NAMALWA (cell line): ENCODE measurements at regions not wholly inside any gene's neighbourhood (a gene's known extent, or its start where the extent isn't known, plus 50 kb on each side); places are given as distances from the start of the nearest gene placed in this dataset.
"Not testable (repeated sequence)": the region's sequence is repeated elsewhere in the genome, so short reads cannot be mapped to it uniquely, and the experiment has no call there.

ENCODE experiments used
- DNase-seq: peaks from one replicate; pipeline ENCODE4 v3.0.0-alpha.2; 2015; ENCODE audit warnings: low spot score

DNA sequence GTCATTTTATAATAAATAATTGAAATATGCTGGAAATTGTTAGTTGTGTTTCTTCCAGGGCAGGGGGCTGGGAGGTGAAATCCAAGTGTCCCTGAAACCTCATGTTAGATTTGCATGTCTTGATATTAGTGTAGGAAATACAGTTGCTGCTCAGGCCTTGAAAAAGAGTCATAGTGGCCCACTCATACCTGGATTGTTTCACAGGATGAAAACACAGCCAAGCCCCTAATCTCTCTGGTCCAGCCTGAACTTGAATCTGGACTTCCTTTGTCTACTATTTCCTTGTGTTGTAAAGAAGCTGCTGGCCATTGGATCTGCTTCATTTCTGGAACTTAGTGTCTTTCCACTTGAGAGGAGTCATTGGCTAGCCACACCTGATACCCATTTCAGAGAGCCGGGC is 108.8 kb upstream of the JARID2 start:
- no peak for DNase-seq

DNA sequence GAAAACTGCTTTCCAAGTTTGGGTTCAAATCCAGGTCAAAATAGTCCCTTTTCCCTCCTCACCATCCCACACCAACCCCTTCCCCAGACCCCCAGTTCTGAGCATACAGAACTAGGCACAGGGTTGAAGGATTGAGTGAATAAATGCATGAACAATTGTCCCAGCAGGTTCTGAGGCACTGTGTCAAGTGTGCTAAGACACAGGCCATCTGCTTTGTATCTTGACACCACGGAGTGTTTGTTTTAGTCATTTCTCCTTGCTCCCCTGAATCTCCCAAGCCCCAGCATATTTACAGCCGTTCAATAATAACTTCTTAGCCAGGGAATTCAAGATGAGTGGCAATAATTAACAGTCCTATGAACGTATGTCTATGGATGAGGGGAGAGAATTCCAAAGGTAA is 102.8 kb upstream of the JARID2 start:
- DNase-seq, result no peak

DNA sequence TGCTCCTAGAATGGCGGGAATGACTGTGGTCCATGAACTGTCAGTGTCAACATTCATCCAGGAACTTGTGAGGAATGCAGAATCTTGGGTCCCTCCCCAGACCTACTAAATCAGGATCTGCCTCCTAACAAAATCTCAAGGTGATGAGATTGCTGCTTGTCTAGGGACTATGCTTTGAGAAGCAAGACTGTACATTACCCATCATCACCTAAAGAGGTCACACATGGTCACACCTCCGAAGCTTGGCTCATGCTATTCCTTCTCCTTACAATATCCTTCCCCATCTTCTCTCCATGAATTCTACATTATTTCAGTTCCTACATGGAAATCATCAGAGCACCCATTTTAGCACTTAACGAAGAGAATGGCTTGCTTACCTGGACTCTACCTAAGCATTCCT is 102.3 kb upstream of the JARID2 start:
- no peak for DNase-seq

DNA sequence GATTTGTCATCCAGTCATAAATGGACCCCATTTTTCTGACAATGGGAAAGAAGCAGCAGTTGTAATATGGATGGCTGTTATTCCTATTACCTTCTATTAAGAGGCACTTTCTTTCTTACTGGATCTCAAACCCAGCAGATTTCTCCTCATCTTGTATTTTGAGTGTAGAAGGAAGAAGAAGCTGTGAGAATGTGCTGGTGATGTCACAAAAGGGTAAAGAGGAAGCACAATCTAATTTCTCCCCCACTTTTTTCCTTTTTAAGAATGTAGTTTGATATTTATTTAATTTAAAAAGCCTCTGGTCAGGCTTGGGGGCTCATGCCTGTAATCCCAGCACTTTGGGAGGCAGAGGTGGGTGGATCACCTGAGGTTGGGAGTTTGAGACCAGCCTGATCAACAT is 100.0 kb upstream of the JARID2 start:
- no peak for DNase-seq

DNA sequence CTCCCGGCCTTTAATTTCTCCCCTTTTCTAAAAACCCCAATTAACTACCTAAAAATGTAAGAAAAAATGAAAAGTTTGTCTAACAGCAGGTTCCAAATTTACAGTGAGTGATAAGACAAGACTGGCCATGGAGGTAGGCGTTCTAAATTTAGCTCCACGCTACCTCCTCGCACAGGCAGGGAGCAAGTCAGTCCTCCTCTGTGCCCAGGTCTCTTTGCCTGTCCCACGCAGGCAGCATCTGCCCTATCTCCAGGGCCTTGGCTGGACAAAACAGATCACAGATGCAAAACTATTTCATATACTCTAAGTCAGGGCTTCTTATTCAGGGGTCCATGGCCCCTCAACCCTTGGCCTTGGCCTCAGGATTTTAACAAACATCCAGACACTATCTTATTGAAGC is 98.0 kb upstream of the JARID2 start:
- no peak for DNase-seq

DNA sequence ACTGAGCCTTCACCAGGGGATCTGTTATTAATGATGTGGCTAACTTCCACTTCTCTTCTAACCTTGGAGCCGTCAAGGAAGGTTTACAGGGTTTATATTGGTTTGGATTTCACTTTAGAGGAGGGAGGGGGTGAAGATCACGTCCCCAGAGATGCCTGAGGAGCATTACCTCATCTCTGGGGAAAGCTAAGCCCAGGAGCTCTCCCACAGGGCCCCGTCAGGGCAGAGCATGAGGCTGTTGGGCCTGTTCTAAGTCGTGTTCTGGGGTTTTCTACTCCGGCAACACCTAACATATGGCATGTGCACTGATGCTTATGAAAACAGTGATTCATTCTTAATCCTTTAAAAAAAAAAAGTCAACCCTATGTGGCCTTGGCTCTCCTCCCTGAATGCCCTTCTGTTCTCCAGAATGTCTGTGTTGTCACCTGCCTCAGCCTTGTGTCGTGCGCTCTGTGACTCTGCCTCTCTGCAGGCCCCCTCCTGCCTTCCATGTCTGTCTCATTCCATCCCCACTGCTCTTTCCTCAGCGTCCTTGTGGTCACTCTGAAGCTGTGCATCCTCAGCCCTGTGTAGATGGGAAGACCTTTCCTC is 97.4 kb upstream of the JARID2 start:
- no peak for DNase-seq

DNA sequence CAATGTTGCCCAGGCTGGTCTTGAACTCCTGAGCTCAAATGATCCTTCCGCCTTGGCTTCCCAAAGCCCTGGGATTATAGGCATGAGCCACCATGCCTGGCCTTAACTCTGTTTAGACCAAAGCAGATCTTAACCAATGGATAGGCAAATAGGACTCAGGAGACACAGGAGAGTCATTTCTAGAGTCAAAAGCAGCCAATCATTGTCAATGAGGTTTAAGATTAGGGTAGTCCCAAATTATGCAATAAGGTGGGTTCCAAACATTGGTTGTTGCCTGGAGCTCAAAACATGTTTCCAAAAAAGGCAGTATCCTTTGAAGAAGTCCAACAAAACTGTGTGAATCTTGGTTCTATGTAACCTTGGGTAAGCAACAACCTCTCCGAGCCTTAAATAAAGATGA is 95.7 kb upstream of the JARID2 start:
- DNase-seq, result no peak

DNA sequence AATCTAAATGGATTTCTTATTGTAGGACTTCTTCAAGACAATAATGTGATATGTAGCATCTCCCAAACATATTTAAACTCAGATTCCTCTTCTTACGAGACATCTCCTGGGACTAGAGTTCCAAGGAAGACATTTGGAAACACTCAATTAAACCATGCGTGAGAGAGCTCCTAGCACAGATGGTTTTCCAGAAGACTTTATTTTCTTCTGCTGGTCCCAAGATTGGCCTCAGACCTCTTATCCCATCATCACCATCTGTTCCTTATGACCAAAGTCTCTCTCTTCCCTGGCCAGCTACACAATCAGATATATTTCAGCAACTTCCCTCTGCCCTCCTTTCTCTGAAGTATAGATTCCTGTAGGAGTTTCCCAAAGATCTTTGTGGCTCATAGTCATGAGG is 93.2 kb upstream of the JARID2 start:
- no peak for DNase-seq

DNA sequence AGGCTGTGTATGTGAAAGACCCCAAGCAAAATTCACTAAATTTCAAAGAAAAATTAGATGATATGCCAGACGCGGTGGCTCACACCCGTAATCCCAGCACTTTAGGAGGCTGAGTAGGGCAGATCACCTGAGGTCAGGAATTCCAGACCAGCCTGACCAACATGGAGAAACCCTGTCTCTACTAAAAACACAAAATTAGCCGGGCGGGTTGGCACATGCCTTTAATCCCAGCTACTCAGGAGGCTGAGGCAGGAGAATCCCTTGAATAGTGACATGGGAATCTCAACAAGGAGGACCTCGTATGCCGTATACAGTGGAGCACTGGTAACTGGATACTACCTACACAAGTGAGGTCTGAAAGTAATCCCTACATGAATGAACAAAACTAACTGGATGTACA is 92.7 kb upstream of the JARID2 start:
- no peak for DNase-seq

DNA sequence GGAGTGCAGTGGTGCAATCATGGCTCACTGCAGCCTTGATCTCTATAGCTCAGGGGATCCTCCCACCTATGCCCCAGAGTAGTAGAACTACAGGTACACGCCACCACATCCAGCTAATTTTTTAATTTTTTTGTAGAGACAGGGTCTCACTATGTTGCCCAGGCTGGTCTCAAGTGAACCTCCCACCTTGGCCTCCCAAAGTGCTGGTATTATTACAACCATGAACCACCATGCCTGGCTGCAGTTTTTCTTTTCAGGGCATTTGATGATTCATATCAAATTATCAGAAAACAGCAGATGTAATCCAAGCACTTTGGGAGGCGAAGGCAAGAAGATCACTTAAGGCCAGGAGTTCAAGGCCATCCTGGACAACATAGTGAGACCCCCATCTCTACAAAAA is 88.4 kb upstream of the JARID2 start:
- no peak for DNase-seq

DNA sequence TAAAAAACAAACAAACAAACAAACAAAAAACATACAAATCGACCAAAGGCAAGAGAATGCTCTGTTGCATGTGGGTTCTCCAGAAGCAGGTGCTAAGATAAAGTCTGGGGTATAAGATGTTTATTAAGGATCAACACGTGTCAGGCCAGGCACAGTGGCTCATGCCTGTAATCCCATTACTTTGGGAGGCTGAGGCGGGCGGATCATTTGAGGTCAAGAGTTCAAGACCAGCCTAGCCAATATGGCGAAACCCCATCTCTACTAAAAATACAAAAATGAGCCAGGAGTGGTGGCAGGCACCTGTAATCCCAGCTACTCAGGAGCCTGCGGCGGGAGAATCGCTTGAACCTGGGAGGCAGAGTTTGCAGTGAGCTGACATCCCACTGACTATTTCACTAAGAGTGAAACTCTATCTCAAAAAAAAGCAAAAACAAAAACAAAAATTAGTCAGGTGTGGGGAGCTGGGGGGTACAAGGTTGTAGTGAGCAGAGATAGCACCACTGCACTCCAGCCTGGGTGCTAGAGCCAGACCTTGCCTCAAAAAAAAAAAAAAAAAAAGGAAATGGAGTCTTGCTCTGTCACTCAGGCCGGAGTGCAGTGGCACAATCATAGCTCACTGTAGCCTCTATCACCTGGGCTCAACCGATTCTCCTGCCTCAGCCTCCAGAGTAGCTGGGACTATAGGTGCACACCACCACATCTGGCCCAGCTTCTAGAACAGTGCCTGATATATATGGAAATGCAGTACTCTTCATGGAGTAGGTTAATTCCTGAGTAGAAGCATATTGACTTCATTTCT is 86.8 kb upstream of the JARID2 start:
- no peak for DNase-seq

DNA sequence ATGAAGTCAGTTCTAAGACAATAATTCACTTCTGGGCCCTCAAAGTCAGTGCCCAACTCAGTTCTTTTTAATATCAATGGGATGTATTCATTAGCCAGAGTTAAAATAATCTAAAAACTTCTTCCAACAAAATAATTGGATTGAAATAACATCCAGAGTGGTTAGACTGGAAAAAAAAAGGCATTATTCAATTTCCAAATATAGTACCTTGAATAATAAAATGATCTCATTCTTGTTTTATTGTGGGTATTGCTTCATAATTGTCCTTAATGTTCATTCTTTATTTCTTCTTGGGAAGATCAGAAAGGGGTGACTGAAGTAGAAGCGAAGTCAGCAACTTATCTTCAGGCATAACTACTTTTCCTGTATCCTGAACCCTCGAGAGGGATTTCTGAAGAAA is 85.1 kb upstream of the JARID2 start:
- DNase-seq, result no peak

DNA sequence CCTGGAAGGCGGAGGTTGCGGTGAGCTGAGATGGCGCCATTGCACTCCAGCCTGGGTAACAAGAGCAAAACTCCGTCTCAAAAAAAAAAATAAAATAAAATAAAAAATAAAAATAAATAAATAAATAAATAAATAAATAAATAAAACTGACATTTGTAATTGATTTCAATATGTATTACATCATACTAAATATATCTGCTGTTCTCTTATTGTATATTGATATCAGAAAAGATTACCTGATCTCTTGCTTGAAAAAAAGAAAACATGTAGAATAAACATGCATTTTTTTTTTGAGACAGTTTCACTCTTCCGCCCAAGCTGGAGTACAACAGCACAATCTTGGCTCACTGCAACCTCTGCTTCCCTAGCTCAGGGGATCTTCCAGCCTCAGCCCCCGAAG is 81.0 kb upstream of the JARID2 start:
- DNase-seq, result not testable (repeated sequence)

DNA sequence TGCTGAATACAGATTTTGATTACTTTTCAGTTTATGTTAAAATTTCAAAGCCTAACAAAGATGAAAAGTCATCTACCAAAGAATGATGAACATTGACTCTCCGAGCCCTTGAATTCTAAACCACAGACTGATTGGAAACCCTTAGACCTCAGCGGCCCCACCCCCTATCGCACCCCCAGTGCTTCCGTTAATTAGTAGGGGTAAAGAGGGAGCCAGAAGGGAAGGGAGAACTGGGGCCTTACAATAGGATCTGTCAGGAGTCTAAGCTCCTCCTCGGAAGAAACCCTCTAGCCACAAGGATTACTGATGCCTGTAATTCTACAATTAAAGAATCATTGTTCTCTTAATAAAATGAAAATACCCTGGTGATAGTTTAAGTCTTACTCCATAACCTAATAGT is 79.7 kb upstream of the JARID2 start:
- DNase-seq, result no peak

DNA sequence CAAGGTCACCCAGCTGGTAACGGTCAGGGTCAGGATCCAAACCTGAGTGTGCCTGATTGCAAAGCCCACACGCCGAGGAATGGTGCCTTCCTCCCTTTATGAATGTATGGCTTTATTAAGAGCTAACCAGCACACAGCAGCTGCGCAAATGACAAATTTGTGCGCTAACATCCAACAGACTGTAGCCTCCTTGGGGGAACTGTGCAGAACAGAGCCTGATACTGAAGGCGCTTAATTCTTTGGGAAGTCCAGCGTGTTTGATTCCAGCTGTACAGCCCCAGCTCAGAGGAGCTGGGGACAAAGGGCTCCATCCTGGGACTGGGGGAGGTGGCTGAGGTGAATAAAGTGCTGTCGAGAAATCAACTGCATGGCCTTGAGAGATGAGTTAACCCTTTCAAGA is 75.7 kb upstream of the JARID2 start:
- DNase-seq, result no peak

DNA sequence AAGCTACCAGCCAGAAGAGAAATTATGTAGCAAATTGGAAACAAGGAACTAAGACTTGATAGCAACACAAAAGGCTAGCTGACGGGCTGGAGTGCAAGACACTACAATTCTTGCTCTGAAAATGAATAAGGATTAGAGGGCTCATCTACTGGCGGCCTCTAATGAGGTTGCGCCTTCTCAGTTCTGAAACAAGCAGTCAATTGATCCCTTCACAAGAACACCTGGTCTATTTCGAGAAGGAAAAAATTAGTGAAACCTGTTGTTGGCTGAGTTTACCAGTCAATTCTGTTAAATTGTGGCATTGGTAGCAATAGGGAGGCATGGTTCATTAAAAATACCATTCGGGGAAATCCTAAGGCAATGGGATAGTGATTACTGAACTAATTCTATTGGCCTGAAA is 74.8 kb upstream of the JARID2 start:
- no peak for DNase-seq

DNA sequence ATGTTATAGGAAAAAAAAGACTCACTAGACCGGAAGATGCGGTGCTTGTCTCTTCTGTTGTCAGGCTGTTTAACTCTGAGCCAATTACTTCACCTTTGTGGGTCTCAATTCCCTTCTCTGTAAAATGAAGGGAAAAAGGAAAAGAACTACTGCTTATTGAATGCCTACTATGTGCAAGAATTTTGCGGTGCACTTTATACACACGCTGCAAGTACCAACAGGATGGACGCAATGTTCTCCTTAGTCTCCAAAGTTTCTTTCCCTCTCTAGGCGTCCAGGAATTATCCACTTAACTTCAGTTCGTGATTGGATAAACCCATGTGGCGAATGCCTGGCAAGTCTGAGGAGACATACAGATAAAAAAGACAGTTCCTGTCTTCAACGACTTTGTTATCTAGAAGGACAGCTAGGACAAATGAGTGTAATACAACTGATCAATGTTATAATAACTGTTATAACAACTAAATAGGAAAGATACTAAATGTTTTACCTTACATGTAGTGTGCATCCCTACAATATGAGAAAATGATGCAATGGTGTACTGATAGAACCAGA is 69.0 kb upstream of the JARID2 start:
- DNase-seq, result no peak

DNA sequence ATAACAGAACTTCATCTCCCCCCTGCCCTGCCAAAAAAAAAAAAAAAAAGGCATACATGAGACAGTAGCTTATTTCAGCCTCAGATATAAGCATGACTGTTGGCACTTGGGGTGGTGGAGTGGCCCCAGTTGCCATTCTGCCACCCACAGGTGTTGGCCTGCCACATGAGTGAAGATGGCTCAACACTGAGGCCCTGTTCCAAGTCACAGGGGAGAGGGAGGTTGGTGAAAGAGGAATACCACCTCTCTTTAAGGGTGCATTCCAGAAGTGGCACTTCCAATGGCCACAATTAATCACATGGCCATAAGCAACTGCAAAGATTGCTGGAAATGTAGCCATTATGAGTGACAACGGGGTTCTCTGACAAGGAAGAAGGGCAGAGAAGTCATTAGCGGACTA is 61.9 kb upstream of the JARID2 start:
- DNase-seq, result no peak

DNA sequence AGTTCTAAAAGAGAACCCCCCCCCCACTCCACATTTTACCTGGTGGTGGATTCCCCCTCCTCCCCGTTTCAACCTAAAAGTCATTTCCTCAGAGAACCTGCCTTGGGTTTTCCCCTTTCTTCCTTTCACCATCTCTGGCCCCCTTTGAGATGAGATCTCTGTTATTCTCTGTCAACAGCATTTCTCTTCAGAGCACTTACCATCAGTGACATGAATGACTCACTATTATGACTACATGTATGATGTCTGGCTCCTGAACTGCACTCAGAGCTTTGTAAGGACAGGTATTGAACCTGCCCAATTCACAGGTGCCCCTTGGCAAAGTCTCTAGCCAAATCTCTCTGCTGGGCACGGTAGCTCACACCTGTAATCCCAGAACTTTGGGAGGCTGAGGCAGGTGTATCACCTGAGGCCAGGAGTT is 61.4 kb upstream of the JARID2 start:
- no peak for DNase-seq

DNA sequence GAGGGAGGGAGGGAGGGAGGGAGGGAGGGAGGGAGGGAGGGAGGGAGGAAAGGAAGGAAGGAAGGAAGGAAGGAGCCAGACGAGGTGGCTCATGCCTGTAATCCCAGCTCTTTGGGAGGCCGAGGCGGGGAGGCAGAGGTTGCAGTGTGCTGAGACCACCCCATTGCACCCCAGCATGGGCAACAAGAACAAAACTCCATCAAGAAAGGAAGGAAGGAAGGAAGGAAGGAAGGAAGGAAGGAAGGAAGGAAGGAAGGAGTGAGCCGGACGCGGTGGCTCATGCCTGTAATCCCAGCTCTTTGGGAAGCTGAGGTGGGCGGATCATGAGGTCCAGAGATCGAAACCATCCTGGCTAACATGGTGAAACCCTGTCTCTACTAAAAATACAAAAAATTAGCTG is 60.8 kb upstream of the JARID2 start:
- not testable (repeated sequence) for DNase-seq

DNA sequence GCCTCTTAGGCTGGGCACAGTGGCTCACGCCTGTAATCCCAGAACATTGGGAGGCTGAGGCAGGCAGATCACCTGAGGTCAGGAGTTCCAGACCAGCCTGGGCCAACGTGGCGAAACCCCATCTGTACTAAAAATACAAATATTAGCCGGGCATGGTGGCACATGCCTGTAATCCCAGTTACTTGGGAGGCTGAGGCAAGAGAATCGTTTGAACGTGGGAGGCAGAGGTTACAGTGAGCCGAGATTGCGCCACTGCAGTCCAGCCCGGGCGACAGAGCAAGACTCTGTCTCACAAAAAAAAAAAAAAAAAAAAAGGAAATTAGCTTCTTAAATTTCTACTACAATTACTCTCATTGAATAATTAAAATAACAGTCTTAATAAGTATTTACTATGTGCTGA is 52.4 kb upstream of the JARID2 start:
- not testable (repeated sequence) for DNase-seq

DNA sequence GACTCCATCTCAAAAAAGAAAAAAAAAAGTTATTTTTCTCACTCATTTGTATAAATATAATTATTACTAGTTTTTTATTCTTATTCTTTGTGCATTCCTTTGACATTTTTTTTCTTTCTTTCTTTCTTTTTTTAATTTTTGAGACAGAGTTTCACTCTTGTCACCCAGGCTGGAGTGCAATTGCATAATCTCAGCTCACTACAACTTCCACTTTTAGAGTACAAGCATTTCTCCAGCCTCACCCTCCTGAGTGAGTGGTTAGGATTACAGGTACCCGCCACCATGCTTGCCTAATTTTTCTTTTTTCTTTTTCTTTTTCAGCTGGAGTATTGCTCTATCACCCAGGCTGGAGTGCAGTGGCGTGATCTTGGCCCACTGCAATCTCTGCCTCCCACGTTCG is 51.4 kb upstream of the JARID2 start:
- DNase-seq, result no peak
